Suprapubic skin (tissue), 4 donors: ENCODE measurements at regions not wholly inside any gene's neighbourhood (a gene's known extent, or its start where the extent isn't known, plus 50 kb on each side); places are given as distances from the start of the nearest gene placed in this dataset.

Experiments
- DNase-seq, 2 donors: peaks; one replicate each; pipeline ENCODE4 v3.0.0-alpha.2; 2019; ENCODE audit warnings: low spot score in 2 of 2
- H3K27ac ChIP-seq: fragments of 200-600 bp; sonication (generic); one replicate; pipeline ENCODE4 v1.5.1; 2019
- H3K27me3 ChIP-seq: fragments of 200-600 bp; sonication (generic); one replicate; pipeline ENCODE4 v1.5.1; 2019
- H3K36me3 ChIP-seq: fragments of 200-600 bp; sonication (generic); one replicate; pipeline ENCODE4 v1.5.1; 2019
- H3K4me1 ChIP-seq: fragments of 200-600 bp; sonication (generic); one replicate; pipeline ENCODE4 v1.5.1; 2019
- H3K4me3 ChIP-seq: fragments of 200-600 bp; sonication (generic); one replicate; pipeline ENCODE4 v1.5.1; 2019; ENCODE audit warnings: mild to moderate bottlenecking
- H3K9me3 ChIP-seq: fragments of 200-600 bp; sonication (generic); one replicate; pipeline ENCODE4 v1.5.1; 2019
- EP300 ChIP-seq: sonication (generic); formaldehyde crosslinking; IDR thresholded peaks from one replicate; pipeline ENCODE4 v1.6.1; 2017; ENCODE audit warnings: antibody characterized with exemption
- POLR2A ChIP-seq, 2 donors: fragments of 450-650 bp; IDR thresholded peaks; one replicate each; pipeline ENCODE4 v1.6.1; 2017; ENCODE audit warnings: antibody characterized with exemption in 2 of 2, mild to moderate bottlenecking in 2 of 2, moderate library complexity in 2 of 2
- POLR2AphosphoS5 ChIP-seq, 3 donors: sonication (generic); formaldehyde crosslinking; IDR thresholded peaks; one replicate each; pipeline ENCODE4 v1.6.1; 2017; ENCODE audit warnings: antibody characterized with exemption in 3 of 3
- WGBS: methylation state at CpG from one replicate; pipeline ENCODE4 v1.1.5; 2018; 5-methylcytosine and 5-hydroxymethylcytosine counted together
- TF ChIP-seq, protein P1 (sequence below), 2 donors: fragments of 200-600 bp in 1 of 2; fragments of 450-650 bp in 1 of 2; sonication (generic) in 1 of 2; IDR thresholded peaks; one replicate each; pipeline ENCODE4 v1.5.1; 2016 to 2019; ENCODE audit warnings: antibody characterized with exemption in 2 of 2, mild to moderate bottlenecking in 1 of 2, moderate library complexity in 1 of 2

DNA sequence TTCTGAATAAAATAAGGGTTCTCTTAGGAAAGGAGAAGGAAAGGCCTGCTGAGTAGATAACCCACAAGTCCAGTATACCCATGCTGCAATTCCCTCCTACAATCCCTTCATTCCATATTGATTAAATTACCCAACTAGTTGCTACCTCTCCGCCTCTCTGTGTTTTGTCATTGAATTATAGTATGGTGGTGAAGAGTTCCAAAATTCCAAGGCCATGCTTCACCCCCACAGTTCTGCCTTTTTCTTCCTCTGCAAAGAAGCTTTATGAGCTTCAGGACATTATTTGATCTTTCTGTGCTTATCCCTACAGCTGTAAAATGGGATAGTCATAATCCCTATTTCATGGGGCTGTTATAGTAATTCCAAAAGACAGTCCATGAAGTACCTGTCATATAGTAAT lies 215.6 kb downstream of the ACTL7B start:
- H3K9me3 ChIP-seq: no peaks in the 10 kb centered on the region
- 63% methylated on average over 1 of the region's 1 CpG for WGBS
- peak overlapping the region; percentile 67 for H3K27ac ChIP-seq
- H3K36me3 ChIP-seq: no peaks in the 10 kb centered on the region
- TF ChIP-seq, protein P1, sequence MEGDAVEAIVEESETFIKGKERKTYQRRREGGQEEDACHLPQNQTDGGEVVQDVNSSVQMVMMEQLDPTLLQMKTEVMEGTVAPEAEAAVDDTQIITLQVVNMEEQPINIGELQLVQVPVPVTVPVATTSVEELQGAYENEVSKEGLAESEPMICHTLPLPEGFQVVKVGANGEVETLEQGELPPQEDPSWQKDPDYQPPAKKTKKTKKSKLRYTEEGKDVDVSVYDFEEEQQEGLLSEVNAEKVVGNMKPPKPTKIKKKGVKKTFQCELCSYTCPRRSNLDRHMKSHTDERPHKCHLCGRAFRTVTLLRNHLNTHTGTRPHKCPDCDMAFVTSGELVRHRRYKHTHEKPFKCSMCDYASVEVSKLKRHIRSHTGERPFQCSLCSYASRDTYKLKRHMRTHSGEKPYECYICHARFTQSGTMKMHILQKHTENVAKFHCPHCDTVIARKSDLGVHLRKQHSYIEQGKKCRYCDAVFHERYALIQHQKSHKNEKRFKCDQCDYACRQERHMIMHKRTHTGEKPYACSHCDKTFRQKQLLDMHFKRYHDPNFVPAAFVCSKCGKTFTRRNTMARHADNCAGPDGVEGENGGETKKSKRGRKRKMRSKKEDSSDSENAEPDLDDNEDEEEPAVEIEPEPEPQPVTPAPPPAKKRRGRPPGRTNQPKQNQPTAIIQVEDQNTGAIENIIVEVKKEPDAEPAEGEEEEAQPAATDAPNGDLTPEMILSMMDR (IDR thresholded peaks at IDR 0.05): no peak
- TF ChIP-seq POLR2AphosphoS5 (IDR thresholded peaks at IDR 0.05): no peak
- no peak for TF ChIP-seq EP300
- TF ChIP-seq POLR2A (IDR thresholded peaks at IDR 0.05): no peak
- no peak overlapping the region for H3K4me3 ChIP-seq
- DNase-seq: no peak
- H3K4me1 ChIP-seq: peaks cover 8% of the 10 kb centered on the region
- no peaks in the 10 kb centered on the region for H3K27me3 ChIP-seq

DNA sequence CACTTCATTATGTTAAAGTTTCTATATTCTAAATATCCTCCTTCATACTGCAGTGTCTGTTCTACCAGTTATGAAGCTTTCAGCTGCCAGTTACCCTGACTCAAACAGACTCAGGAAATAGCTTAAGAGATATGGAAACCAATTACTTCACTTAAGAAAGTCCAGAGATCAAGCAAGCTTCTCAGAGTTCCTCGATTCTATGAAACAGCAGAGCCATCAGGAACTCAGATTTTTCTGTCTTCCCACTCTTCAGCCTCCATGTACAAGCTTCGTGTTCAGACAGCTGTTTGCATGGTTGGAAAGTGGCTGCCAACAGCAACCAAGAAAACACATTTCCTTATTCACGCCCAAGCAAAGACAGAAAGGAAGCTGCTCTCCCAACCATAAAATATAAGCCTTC lies 216.1 kb downstream of the ACTL7B start:
- DNase-seq: no peak
- no peaks in the 10 kb centered on the region for H3K36me3 ChIP-seq
- peak overlapping the region; percentile 7 for H3K4me3 ChIP-seq
- H3K9me3 ChIP-seq: no peaks in the 10 kb centered on the region
- H3K4me1 ChIP-seq: peaks cover 11% of the 10 kb centered on the region
- H3K27me3 ChIP-seq: no peaks in the 10 kb centered on the region
- no peak for TF ChIP-seq EP300
- TF ChIP-seq, protein P1 (IDR thresholded peaks at IDR 0.05): no peak
- WGBS: 39% methylated on average over 3 of the region's 3 CpGs
- H3K27ac ChIP-seq: peak overlapping the region; percentile 67

DNA sequence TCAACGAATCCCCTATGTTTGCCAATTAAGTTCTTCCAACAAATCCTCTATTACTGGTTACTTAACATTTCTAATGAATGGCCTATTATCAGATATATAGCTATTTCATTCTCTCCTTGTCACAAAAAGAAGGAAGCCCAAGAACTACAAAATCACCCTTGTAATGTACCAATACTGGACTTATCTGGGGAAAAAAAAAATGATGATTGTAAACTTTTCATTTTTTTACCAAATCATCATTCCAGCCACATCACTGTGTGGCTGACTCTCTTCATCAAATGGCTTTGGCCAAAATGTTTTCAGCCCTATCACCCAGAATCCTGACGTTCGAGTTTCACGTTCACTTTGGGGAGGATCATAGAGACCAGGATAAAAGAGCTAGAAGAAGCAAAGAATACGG lies 216.7 kb downstream of the ACTL7B start:
- no peak for DNase-seq
- TF ChIP-seq, protein P1 (IDR thresholded peaks at IDR 0.05): no peak
- TF ChIP-seq POLR2A (IDR thresholded peaks at IDR 0.05) (no peak), POLR2AphosphoS5 (IDR thresholded peaks at IDR 0.05) (no peak), EP300 (no peak)
- Histone ChIP-seq H3K9me3 (no peaks in the 10 kb centered on the region), H3K27me3 (no peaks in the 10 kb centered on the region), H3K36me3 (no peaks in the 10 kb centered on the region), H3K27ac (peak overlapping the region; percentile 67), H3K4me3 (peak overlapping the region; percentile 7), H3K4me1 (peaks cover 17% of the 10 kb centered on the region)
- WGBS: 73% methylated on average over 5 of the region's 5 CpGs

DNA sequence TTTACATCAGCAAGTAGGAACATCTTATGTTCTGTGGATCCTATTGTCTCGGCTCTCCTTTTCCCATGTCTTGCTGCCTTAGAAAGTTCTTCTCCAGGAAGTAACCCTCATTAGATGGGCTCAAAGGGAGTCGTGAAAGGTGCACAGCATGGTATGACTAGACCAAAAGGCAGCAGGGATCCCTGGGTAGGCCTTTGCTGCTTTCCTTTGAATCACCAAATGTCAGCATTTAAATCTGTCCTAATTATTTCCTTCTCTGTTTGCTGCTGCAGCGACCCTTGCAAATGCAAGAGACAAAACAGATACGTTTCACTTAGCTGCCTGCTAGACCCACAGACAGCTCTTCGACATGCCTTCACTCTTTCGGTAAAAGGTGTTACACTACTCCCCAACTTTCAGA lies 218.4 kb downstream of the ACTL7B start:
- Histone ChIP-seq H3K9me3 (no peaks in the 10 kb centered on the region), H3K36me3 (no peaks in the 10 kb centered on the region), H3K4me1 (peaks cover 21% of the 10 kb centered on the region), H3K27me3 (no peaks in the 10 kb centered on the region), H3K4me3 (no peak overlapping the region), H3K27ac (peak overlapping the region; percentile 88)
- no peak for DNase-seq
- TF ChIP-seq POLR2A (IDR thresholded peaks at IDR 0.05) (no peak), EP300 (no peak)
- 56% methylated on average over 6 of the region's 6 CpGs for WGBS

DNA sequence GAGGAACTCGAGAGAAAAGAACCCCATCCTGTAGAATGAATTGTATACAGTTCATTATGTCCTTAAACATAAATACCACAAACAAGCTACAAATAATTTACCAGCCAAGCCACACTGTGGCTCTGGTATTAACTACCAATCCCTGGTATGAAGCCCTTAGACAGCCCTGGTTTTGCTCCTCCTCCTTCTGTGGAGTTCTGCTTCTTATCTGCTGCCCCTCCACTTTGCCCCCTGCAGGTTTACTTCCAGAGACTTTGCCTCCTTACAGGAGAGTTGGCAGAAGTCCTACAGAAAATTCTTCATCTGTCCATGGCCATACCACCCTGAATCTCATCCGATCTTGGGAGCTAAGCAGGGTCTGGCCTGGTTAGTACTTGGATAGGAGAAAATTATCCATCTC lies 219.8 kb downstream of the ACTL7B start:
- DNase-seq: no peak

More for the DNA sequence above, 219.8 kb downstream of the ACTL7B start:
- TF ChIP-seq POLR2AphosphoS5 (IDR thresholded peaks at IDR 0.05) (no peak), EP300 (no peak), POLR2A (IDR thresholded peaks at IDR 0.05) (no peak)
- TF ChIP-seq, protein P1 (IDR thresholded peaks at IDR 0.05): no peak
- peak overlapping the region; percentile 88 for H3K27ac ChIP-seq
- no peaks in the 10 kb centered on the region for H3K36me3 ChIP-seq
- no peaks in the 10 kb centered on the region for H3K9me3 ChIP-seq
- H3K4me1 ChIP-seq: peaks cover 21% of the 10 kb centered on the region
- 37% methylated on average over 2 of the region's 2 CpGs for WGBS
- no peaks in the 10 kb centered on the region for H3K27me3 ChIP-seq
- no peak overlapping the region for H3K4me3 ChIP-seq
